ENCODE measurements at regions not wholly inside any gene's neighbourhood (a gene's known extent, or its start where the extent isn't known, plus 50 kb on each side); places are given as distances from the start of the nearest gene placed in this dataset.

- no peaks in the 10 kb centered on the region for H3K36me3 ChIP-seq
- no peaks in the 10 kb centered on the region for H3K9me3 ChIP-seq
- intact Hi-C loops (cut with DNase I; ENCODE audit: low total_unique reads) (no loop called here), in situ Hi-C loops (cut with MboI; ENCODE audit: low pct_ligation_motif_present in 1 of 4, low pct_unique_long_range_greater_than_20kb in 1 of 4, low sequenced_read_pairs in 3 of 4) (no loop called here)
- no peak overlapping the region for H3K4me3 ChIP-seq
- no peak for DNase-seq
- 30 to 51% methylated on average over 4 to 9 of the region's 9 CpGs for WGBS, 2 donors (ENCODE audit: low coverage in 1 of 2)
- H3K27me3 ChIP-seq = no peaks in the 10 kb centered on the region
- no peak for TF ChIP-seq EP300 (IDR thresholded peaks at IDR 0.05; ENCODE audit: low read depth)
- TF ChIP-seq CTCF (IDR thresholded peaks at IDR 0.05) = peak; percentile 11 to 24 (median 18)
- no peak for TF ChIP-seq POLR2AphosphoS5 (IDR thresholded peaks at IDR 0.05)
- TF ChIP-seq POLR2A (IDR thresholded peaks at IDR 0.05) = no peak
- H3K27ac ChIP-seq = no peak overlapping the region
- H3K4me1 ChIP-seq = peaks cover 0 to 4% (median 0%) of the 10 kb centered on the region in 4 donors
Observed at GRCh38 chr6:104623052-104623690, 236.5 kb downstream of the HACE1 start.

GRCh38 chr6:104621396-104621795 is 238.3 kb downstream of the HACE1 start:
- no peaks in the 10 kb centered on the region for H3K36me3 ChIP-seq
- H3K9me3 ChIP-seq = no peaks in the 10 kb centered on the region
- peaks cover 0 to 4% (median 0%) of the 10 kb centered on the region in 4 donors for H3K4me1 ChIP-seq
- TF ChIP-seq EP300 (IDR thresholded peaks at IDR 0.05; ENCODE audit: low read depth) (no peak), POLR2AphosphoS5 (IDR thresholded peaks at IDR 0.05) (no peak), CTCF (IDR thresholded peaks at IDR 0.05) (no peak), POLR2A (IDR thresholded peaks at IDR 0.05) (no peak)
- in situ Hi-C loops (cut with MboI; ENCODE audit: low pct_ligation_motif_present in 1 of 4, low pct_unique_long_range_greater_than_20kb in 1 of 4, low sequenced_read_pairs in 3 of 4) = no loop called here
- no peak for DNase-seq
- H3K4me3 ChIP-seq = no peak overlapping the region
- no peak overlapping the region for H3K27ac ChIP-seq
- intact Hi-C loops (cut with DNase I; ENCODE audit: low total_unique reads) = no loop called here
- WGBS, 2 donors (ENCODE audit: low coverage in 1 of 2) = 85 to 89% methylated on average over 2 of the region's 2 CpGs
- no peaks in the 10 kb centered on the region for H3K27me3 ChIP-seq

GRCh38 chr6:104617591-104617990 is 242.1 kb downstream of the HACE1 start:
- H3K27me3 ChIP-seq = no peaks in the 10 kb centered on the region
- no peaks in the 10 kb centered on the region for H3K4me1 ChIP-seq
- 74 to 80% methylated on average over 4 of the region's 4 CpGs for WGBS, 2 donors (ENCODE audit: low coverage in 1 of 2)
- no peaks in the 10 kb centered on the region for H3K9me3 ChIP-seq
- TF ChIP-seq POLR2AphosphoS5 (IDR thresholded peaks at IDR 0.05) = no peak
- TF ChIP-seq CTCF (IDR thresholded peaks at IDR 0.05) = no peak
- no peak for TF ChIP-seq EP300 (IDR thresholded peaks at IDR 0.05; ENCODE audit: low read depth)
- TF ChIP-seq POLR2A (IDR thresholded peaks at IDR 0.05) = no peak
- intact Hi-C loops (cut with DNase I; ENCODE audit: low total_unique reads) = no loop called here
- in situ Hi-C loops (cut with MboI; ENCODE audit: low pct_ligation_motif_present in 1 of 4, low pct_unique_long_range_greater_than_20kb in 1 of 4, low sequenced_read_pairs in 3 of 4) = no loop called here
- no peak for DNase-seq
- no peak overlapping the region for H3K27ac ChIP-seq
- H3K4me3 ChIP-seq = no peak overlapping the region
- no peaks in the 10 kb centered on the region for H3K36me3 ChIP-seq

GRCh38 chr6:104614394-104614793 is 245.3 kb downstream of the HACE1 start:
- intact Hi-C loops (cut with DNase I; ENCODE audit: low total_unique reads) (no loop called here), in situ Hi-C loops (cut with MboI; ENCODE audit: low pct_ligation_motif_present in 1 of 4, low pct_unique_long_range_greater_than_20kb in 1 of 4, low sequenced_read_pairs in 3 of 4) (no loop called here)
- H3K4me3 ChIP-seq = no peak overlapping the region
- 95 to 100% methylated on average over 1 of the region's 1 CpG for WGBS, 2 donors (ENCODE audit: low coverage in 1 of 2)
- no peaks in the 10 kb centered on the region for H3K27me3 ChIP-seq
- H3K27ac ChIP-seq = no peak overlapping the region
- H3K9me3 ChIP-seq = no peaks in the 10 kb centered on the region
- H3K4me1 ChIP-seq = no peaks in the 10 kb centered on the region
- TF ChIP-seq CTCF (IDR thresholded peaks at IDR 0.05) (no peak), POLR2A (IDR thresholded peaks at IDR 0.05) (no peak), EP300 (IDR thresholded peaks at IDR 0.05; ENCODE audit: low read depth) (no peak), POLR2AphosphoS5 (IDR thresholded peaks at IDR 0.05) (no peak)
- H3K36me3 ChIP-seq = no peaks in the 10 kb centered on the region
- DNase-seq = no peak
